HPDE6-E6E7 (cell line): ENCODE measurements at regions not wholly inside any gene's neighbourhood (a gene's known extent, or its start where the extent isn't known, plus 50 kb on each side); places are given as distances from the start of the nearest gene placed in this dataset.
A peak's percentile ranks its signal among the peaks of the same experiment; 100 is the strongest.

ENCODE experiments used
- DNase-seq: peaks from one replicate; pipeline ENCODE4 v3.0.0; 2011; ENCODE audit warnings: missing footprints; ENCODE audit errors: extremely low spot score

DNA sequence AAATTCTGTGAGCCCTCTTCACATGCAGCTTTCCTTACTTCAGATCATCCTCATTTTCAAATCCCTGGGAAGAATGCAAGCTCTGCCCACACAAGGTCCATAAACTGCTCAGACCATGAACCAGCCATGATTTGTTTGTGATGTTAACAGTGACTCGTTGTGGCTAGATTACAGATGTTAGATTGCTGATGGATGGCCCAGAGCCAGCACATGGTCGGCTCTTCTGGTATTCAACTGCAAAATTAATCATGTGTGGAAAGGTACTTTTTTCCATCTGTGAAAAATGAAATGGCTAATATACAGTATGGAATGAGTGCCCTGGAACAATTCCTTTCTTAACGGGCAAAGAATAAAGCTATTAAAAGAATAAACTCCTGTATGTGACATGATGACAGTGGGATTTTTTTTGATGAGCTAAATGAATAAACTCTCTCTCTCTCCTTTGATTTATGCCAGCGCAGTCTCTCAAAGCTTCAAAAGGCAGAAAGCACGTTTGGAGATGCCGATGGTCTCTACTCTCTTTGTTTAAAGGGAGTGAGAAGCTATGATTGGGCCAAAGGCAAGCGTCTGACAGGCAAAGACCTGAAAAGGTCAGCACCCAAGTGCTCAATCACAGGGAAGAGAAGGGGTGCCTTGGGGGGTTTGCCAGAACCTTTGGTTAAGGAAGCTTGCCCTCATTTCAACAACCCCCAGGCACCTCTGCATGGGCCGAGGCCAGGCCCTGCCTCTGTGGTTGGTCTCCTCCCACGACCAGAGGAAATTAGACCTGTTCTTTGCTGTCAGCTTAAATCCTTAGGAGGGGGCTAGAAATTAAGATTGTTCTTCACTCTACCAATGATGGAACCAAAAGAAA is 444.0 kb upstream of the NFE2L3 start:
- DNase-seq, result no peak

DNA sequence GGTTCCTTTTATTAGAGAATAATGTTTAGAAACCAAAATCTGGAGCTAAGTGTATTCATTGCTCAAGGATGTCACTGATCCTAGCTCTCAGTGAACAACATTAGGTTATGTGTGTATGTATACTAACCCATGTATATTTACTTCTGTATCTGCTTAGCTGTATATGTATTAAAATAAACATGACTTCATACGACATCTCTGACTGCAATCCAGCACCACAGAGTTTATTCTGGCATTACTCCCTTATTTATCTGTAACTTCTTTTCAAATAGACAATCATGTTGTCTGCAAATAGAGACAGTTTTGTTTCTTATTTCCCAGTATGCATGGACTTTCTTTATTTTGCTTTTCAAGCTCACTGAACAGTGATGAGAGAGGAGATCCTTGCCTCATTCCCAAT is 441.0 kb upstream of the NFE2L3 start:
- DNase-seq, result no peak

DNA sequence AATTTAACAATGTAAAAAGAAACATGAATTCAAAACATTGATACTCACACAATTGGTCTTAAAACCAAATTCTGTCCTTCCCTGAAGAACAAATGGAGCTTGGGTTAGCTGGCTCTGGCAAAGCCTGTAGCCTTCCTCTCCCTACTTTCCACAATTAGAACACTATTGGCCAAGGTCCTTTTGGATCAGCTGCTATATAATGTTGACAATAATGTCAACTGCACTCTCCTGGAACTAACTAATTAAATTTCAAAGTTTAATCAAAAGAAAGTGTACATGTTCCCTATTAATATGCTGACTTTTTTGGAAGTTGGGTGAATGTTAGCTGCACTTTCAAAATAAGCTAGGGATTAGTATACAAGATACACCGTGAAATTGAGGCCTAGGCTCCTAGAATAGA is 440.1 kb upstream of the NFE2L3 start:
- no peak for DNase-seq

DNA sequence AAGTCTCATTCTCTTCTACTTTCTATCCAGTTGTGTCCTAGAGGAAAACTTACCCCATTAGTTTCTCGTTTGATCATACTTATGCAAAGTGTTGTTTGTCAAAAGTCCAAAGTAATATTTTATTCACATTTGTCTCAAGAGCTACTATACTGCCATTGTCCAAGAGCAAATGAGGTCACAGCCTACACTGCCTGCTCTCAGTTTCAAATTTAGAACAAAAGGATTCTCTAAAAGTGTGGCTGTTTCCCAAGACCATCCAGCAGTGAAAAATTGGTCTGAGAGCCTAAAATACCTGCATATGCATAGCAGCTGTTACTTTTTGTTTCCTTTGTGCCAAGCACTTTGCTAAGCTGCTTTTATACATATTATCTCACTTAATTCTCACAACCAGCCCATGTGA is 439.5 kb upstream of the NFE2L3 start:
- DNase-seq, result no peak

DNA sequence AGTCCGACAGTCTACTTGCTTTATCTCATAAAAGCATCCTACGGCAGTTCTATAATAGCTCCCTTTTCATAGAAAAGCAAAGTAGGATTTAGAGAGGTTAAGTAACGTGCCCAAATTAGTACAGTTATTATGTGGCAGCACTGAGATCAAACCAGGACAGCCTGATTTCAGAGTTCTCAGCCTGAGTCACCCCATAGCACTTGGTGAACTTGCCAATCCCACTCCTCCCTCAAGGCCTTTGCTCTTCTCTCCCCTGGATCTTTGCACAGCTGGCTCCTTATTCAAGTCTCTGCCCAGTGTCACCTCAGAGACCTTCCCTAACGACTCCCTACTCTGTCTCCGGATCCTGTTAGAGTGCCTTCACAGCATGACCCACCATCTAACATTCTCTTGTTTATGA is 438.0 kb upstream of the NFE2L3 start:
- DNase-seq, result no peak

DNA sequence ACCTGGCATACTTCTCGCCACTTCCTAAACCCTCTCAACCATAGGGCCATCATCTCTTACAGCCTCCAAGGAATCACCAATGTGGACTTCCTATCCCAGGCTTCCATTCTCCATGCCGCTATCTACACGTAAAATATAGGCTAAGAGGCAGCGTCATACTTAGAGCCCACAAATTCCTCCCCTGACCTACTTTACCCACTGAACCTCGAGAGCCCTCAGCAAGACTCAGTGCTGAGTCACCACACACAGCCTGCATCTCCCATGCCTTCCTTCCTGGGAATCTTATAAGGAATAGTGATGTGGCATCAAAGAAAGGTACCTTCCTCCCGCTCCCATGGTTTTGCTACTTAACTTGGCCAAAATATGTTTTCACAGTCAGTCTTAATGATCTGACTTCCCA is 435.6 kb upstream of the NFE2L3 start:
- DNase-seq, result no peak

DNA sequence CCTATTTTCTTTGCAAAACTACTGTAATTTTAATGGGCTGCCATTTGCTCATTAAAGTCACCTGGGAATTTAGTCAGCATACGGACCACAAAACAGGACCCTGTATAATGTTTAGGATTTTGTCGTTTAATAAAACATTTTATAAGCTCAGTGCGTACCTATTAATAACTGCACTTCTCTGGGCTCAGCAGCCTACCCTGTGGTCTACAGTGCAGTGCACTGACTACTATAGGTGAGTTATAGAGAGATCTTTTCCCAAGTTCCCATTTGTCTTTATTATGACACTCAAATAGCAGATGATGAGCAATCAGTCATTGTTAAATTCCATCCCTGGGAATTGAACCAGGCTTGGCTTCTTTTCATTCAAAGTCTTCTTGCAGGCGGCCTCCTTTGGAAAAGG is 433.4 kb upstream of the NFE2L3 start:
- no peak for DNase-seq

DNA sequence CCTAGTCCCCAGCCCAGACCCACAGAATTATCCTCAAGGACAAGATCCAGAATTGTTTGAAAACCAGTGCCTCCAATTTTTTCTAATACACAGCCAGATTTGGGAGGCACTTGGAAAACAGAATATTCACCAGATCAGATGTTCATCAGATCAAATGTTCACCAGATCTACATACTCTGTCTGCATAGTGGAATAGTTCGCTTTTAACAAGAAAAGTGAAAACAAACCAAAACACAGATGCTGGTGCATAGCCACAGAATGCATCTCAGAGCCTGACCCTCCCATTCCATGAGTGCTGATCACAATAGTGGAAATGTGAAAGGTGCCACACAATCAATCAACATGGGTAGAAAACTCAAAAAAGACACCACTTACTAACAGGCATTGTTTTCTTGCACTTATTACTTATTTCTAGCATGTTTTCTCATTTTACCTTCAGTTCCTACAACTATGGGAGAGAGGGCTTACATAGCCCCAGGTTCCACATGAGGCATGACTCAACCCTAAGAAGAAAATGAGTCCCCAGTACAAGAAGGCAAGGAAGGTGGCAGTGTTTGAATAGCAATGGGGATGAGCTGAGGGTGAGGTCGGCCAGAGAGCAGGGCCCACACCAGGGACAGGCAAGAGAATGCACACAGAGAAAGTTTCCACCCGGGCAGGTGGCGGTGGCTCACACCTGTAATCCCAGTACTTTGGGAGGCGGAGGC is 432.7 kb upstream of the NFE2L3 start:
- DNase-seq, result no peak

DNA sequence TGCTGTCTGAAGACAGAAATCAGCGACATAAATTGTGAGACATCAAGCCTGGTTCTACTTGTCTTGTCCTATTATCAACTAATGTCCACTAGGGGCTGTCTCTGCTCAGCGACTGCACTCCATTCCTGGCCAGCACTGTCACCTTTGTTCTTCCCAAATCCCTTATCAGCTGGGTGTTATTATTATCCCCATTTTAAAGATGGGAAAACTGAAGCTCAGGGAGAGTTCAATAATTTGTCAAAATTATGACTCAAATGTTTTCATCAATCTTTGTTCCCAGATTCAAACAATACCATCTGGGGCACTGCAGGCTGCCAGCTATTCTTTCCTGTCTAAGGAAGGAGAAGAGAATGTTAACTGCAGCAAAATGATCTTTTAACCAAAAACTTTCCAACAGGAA is 431.6 kb upstream of the NFE2L3 start:
- DNase-seq, result peak; percentile 4

DNA sequence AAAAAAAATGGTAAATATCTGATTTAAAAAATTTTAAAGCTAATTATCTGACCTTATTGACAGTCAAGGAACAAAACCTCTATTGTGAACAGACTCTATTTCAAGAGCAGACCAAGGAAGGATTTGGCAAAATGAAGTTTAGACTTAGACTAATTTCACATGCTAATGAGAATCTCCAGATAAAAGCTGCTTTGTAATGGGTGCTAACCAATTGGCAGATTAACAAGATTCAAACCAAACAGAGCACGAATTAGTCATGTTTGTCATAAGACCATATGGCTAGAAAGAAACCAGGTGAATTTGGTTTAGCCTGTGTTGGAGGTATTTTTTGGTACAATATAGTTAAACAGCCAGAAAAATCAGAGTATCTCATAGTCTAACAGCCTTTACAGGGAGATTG is 429.1 kb upstream of the NFE2L3 start:
- DNase-seq, result no peak

DNA sequence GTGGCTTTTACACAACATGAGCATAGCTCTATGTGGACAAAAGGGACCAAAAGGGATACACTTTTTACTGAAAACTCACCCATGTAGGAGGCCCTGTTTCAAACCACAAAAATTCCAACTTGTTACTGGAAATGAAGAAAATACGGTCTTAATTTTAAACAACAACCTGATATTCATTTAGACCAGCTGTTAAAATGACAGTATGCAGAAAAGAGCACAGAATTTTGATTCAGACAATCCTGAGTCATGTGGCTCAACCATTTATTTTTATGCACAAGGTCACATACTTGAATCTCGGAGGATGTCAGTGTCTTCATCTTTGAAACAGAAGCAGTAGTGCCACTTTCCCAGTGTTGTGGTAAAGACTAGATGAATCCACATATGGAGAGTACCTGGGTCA is 426.5 kb upstream of the NFE2L3 start:
- no peak for DNase-seq

DNA sequence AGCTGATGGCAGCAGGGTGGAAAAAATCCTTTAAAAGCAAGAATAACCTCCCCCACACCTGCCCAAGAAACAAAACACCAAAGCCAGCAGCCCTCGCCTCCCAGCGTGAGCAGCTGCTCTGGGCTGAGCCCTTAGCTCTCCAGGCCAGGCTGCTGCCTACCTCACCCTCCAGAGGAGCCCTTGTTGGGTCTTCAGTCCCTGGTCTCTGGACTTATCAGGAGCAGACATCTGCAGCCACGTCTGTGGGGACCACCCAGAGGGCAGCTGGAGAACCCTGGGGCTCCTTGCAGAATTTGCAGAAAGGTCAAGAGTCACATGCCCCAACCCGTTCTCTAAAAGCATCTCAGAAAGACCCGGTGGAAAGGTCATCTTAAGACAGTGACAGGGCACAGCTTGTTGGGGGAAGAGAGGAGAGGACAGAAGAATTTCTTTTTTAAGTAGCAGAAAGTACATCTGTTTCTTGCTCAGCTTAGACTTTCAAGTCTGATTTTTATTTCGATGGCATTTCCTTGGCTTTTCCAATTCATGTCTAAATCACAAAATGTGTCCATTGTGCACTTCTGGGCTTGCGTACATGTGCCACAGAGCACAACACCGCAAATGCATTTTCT is 425.7 kb upstream of the NFE2L3 start:
- DNase-seq, result no peak

DNA sequence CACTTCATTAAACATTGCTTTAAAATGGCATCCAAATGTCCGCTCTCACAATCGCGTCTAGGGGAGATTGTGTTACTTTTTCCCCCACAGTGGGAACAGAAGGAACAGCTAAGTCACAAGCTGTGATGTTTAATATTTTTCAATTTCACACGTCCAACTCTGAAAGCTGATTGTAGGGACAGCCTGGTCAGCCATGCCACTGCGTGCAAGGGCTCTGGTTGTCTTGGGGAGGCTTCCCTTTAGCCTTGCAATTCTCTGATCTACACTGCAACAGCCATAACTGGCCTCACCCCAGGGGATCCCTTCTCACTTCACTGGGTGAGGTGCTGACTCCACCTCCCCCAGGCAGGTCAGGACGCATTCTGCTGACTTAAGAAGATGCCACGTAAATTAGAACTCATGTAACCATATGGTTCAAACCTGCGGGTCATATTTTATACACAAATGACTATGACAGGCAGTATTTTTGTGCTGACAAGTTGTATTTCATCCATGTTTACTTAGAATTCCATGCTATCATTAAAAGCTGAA is 425.2 kb upstream of the NFE2L3 start:
- no peak for DNase-seq

DNA sequence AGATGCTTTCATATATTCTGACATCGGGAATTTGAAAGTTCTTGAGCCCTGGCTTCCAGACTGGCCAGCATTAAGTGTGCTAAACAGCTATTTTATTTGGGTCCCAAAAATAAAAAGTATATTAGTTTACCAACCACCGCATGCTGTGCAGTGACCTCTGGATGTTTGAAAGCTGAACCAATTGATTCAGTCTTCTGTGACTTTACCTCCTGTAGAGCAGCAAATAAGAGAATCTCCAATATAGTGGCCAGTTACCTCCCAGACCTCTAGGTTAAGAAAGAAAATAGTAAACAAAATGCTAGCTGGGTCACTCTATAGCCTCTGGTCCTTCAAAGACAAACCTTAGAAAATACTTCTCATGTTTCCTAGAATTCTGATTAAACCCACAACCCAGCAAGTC is 424.6 kb upstream of the NFE2L3 start:
- no peak for DNase-seq

DNA sequence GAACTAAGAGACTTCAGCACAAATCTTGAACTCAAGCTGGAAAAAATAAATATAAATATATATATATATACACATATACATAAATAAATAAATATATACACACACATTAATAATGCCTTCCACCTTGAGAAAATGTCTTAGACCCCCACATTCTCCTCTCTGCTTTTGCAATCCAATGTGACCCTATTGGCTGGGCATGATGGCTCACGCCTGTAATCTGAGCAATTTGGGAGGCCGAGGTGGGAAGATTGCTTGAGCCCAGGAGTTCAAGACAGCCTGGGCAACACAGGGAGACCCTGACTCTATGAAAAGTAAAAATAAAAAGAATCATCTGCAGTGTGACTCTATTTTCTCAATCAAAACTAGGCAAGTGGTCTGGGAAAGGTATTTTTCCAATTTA is 424.1 kb upstream of the NFE2L3 start:
- no peak for DNase-seq

DNA sequence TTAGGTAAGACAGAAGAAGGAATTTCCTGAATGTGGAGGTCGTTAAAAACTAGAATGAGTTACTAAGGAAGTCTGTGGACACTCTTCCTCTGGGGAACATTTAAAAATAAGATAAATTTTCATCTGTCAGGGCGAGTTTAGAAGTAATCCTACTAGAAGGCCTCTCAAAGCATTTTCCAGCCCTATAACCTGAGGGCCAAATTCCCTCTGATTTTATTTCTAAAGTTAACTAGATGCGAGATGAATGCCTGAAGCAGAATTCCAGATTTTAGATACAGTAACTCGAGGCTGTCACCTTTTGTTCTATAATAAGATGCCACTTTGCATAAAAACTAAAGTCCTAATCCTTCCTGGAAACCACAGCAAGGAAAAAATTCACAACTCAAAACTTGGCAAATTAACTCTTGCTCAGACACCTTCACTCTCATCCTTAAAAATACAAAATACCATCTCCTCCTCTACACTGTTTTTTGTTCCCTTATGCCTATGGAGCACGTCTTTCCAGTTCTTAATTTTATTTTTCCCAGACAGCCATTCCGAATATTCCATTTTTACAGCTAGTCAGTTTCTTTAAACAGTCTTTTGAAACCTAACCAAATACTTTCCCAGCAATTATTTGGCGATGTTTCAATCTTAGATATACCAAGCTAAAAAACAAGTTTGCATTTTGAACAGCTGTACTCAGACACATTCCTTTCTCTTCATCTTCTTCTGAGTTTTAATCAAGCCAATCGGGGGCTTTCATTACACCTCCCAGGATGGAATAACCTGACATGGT is 420.7 kb upstream of the NFE2L3 start:
- DNase-seq, result no peak

DNA sequence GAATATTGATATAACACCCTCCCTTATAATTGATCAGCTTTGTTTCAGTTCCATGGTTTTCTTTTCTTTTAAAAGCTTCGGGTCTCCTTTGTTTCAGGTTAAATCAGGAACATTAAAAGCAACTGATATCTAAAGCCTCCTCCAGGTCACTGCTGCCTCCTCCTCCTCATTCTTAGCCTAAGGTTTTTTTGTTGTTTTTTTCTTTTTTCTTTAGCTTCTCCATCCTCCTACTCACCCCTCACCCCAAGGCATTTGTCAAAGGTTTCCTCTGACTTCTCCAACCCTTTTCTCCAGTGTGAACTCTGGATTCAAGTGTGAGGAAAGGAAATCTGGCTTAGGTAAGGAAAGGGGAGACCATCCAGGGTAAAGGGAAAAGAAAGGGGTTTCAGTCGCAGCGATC is 420.2 kb upstream of the NFE2L3 start:
- DNase-seq, result no peak

DNA sequence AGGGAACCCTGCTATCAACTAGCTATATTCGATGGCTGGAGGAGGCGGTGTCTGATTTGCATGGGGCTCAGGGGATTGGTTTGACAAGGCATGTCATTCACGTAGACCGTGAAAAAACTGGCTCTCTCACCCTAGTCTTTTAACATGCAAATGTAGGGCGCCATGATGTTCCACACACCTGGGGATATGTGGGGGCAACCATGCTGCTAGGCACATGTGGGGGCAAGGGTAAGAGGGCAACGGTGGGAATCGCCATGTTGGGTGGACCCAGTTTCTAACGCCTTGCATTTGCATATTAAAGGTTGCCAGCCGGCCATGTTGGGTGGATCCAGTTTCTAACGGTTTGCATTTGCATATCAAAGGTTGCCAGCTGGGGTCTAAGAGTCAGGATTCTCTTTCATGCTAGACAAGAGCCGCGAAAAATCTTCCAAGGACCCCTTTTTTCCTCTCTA is 419.2 kb upstream of the NFE2L3 start:
- DNase-seq, result no peak

DNA sequence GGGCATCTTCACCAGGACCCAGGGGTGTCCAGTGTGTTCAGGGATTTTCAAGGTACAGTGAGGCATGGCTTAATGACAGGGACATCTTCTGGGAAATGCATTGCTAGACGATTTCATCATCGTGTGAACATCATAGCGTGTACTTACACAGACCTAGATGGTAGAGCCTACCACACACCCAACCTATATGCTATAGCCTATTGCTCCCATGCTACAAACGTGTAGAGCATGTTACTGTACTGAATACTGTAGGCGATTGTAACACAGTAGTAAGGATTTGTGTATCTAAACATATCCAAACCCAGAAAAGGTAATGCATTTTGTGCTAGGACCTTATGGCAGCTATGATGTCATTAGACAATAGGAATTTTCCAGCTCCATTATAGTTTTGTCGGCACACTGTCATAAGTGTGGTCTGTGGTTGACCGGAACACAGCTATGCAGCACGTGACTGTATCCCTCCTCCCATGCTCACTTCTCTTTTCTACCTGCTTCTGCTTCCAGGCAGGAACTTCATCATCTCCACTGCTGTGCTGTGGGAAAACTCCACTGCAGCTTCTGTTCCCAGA is 416.2 kb upstream of the NFE2L3 start:
- DNase-seq, result no peak

DNA sequence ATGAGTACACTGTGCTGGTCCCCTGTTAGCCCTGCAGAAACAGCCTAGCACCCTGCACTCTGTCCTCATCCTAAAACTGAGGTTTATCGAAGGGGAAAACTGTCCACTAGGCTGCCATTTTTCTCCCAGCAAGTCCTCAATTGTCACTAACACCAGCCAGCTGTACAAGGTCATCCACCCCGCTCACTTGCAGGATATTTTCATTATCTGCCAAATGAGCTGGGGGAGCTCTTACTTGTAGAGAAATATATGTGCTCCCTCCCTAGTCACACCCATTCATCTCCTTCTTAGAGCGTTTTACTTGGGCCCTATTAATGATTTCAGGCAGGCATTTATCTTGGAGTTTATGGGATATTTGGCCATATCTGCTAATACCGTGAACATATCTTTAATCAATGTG is 413.5 kb upstream of the NFE2L3 start:
- DNase-seq, result no peak

DNA sequence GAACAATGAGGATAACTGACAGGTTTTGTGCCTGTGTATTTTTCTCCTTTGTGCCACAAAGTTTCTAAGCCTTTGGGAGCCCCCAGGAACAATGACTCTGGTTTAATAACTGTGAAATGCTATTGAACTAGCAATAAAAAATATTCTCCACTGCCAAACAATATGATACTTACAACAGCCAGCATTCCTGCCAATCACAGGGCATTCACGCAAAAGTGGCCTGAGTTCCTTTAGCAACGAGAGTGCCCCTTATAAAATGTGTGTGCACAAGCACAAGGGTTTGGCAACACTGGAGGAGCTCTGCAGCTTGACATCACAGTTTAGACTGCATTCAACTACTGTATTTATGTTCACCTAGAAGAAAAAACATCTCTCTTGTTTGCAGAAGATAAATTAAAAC is 412.9 kb upstream of the NFE2L3 start:
- DNase-seq, result no peak

DNA sequence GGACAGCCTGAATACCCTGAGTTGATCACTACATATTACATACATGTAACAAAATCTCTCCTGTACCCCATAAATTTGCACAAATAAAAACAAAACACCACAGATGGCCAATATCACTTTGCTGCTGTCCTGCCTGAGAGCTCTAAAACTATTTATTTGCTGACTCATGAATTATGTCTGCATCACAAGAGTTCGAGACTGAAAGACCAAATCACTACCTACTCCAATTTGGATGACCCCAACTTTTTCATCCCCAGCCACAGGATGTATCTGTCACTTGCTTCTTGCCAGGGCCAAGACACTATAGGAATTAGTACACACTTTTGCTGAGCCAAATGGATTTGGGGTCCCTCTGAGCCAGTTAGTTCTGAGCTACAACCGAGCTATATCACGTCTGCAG is 409.7 kb upstream of the NFE2L3 start:
- DNase-seq, result no peak
